ENCODE measurements at regions not wholly inside any gene's neighbourhood (a gene's known extent, or its start where the extent isn't known, plus 50 kb on each side); places are given as distances from the start of the nearest gene placed in this dataset.

GRCh38 chr12:115191342-115191741 is 507.4 kb upstream of the TBX3 start:
- Histone ChIP-seq H3K9me2 (ENCODE audit: insufficient read depth) (no peaks in the 10 kb centered on the region; the same call in 1 of the 2 replicates), H3K27ac (ENCODE audit: low read depth, low read length) (no peak overlapping the region), H4K20me1 (ENCODE audit: insufficient read depth) (no peaks in the 10 kb centered on the region), H3K79me2 (ENCODE audit: insufficient read depth, low read length) (no peaks in the 10 kb centered on the region), H3K27me3 (ENCODE audit: insufficient read depth, low read length) (no peaks in the 10 kb centered on the region), H3K4me3 (replicated peaks in 1 of 2; ENCODE audit: low read depth in 1 of 2, low read length in 2 of 2) (no peak overlapping the region), H3K9me3 (ENCODE audit: control insufficient read depth in 1 of 2, insufficient read depth in 1 of 2, low read depth in 1 of 2, low read length in 2 of 2) (no peaks in the 10 kb centered on the region), H3K36me3 (ENCODE audit: control insufficient read depth in 1 of 2, insufficient read depth in 2 of 2, low read length in 2 of 2) (no peaks in the 10 kb centered on the region), H3K9ac (ENCODE audit: low read length) (no peak overlapping the region), H2AFZ (ENCODE audit: low read depth, low read length, poor library complexity, severe bottlenecking) (no peak overlapping the region), H3K4me1 (ENCODE audit: control insufficient read depth in 1 of 2, insufficient read depth in 2 of 2, low read length in 2 of 2) (no peaks in the 10 kb centered on the region), H3K4me2 (ENCODE audit: low read length) (no peak overlapping the region)
- ChIA-PET CTCF (no interaction called here), RAD21 (ENCODE audit: low non-redundant PET in 1 of 2, low total read pairs in 2 of 2, uncharacterized antibody in 2 of 2, unreplicated experiment in 2 of 2) (interaction anchor here in 1 of 2 experiments (0.6 kb wide), 1 partner anchor 583 kb away, joined by 5 read pairs; no protein-coding TSS in a partner anchor), POLR2A (no interaction called here)
- ATAC-seq (no peak), DNase-seq (ENCODE audit: low read depth, low spot score) (no peak)
- BruUV-seq (replicated peaks), result no TSS peak
- TF ChIP-seq ATF3 (IDR thresholded peaks at IDR 0.05), result no peak
- no peak for TF ChIP-seq ELF1 (IDR thresholded peaks at IDR 0.05; ENCODE audit: borderline replicate concordance, low read depth)
- TF ChIP-seq SIN3A (IDR thresholded peaks at IDR 0.05; ENCODE audit: low read depth), result no peak
- TF ChIP-seq POLR2AphosphoS5 (IDR thresholded peaks at IDR 0.05; ENCODE audit: low read depth, low read length), result no peak
- no peak for TF ChIP-seq RAD21 (IDR thresholded peaks at IDR 0.05; ENCODE audit: low read depth)
- TF ChIP-seq EZH2phosphoT487 (IDR thresholded peaks at IDR 0.05; ENCODE audit: borderline replicate concordance), result no peak
- intact Hi-C loops (cut with micrococcal nuclease), result no loop called here

GRCh38 chr12:115190010-115190770 is 506.2 kb upstream of the TBX3 start:
- no peak for TF ChIP-seq SIN3A (IDR thresholded peaks at IDR 0.05; ENCODE audit: low read depth)
- Histone ChIP-seq H3K36me3 (ENCODE audit: control insufficient read depth in 1 of 2, insufficient read depth in 2 of 2, low read length in 2 of 2) (no peaks in the 10 kb centered on the region), H3K9me2 (ENCODE audit: insufficient read depth) (no peaks in the 10 kb centered on the region; the same call in 1 of the 2 replicates), H3K4me1 (ENCODE audit: control insufficient read depth in 1 of 2, insufficient read depth in 2 of 2, low read length in 2 of 2) (no peaks in the 10 kb centered on the region), H3K27ac (ENCODE audit: low read depth, low read length) (no peak overlapping the region), H3K9ac (ENCODE audit: low read length) (no peak overlapping the region), H3K79me2 (ENCODE audit: insufficient read depth, low read length) (no peaks in the 10 kb centered on the region), H2AFZ (ENCODE audit: low read depth, low read length, poor library complexity, severe bottlenecking) (no peak overlapping the region), H3K4me3 (replicated peaks in 1 of 2; ENCODE audit: low read depth in 1 of 2, low read length in 2 of 2) (no peak overlapping the region), H3K4me2 (ENCODE audit: low read length) (no peak overlapping the region), H3K27me3 (ENCODE audit: insufficient read depth, low read length) (no peaks in the 10 kb centered on the region), H3K9me3 (ENCODE audit: control insufficient read depth in 1 of 2, insufficient read depth in 1 of 2, low read depth in 1 of 2, low read length in 2 of 2) (no peaks in the 10 kb centered on the region), H4K20me1 (ENCODE audit: insufficient read depth) (no peaks in the 10 kb centered on the region)
- CTCF ChIA-PET, result no interaction called here
- ATAC-seq (no peak), DNase-seq (ENCODE audit: low read depth, low spot score) (no peak)
- POLR2A ChIA-PET, result no interaction called here
- RAD21 ChIA-PET (ENCODE audit: low non-redundant PET in 1 of 2, low total read pairs in 2 of 2, uncharacterized antibody in 2 of 2, unreplicated experiment in 2 of 2), result no interaction called here
- no TSS peak for BruUV-seq (replicated peaks)
- intact Hi-C loops (cut with micrococcal nuclease), result no loop called here

Measured in HCT116 (cell line).